HFFc6 (cell line): ENCODE measurements at regions not wholly inside any gene's neighbourhood (a gene's known extent, or its start where the extent isn't known, plus 50 kb on each side); places are given as distances from the start of the nearest gene placed in this dataset.

Source experiments
- DNase-seq: peaks from one replicate; pipeline ENCODE4 v3.0.0-alpha.2; 2018
- H3K27ac Mint-ChIP-seq: 2 replicates; pipeline ENCODE4 v1.8.0; 2020; ENCODE audit warnings: mild to moderate bottlenecking, mixed read lengths
- H3K27me3 Mint-ChIP-seq: 2 replicates; pipeline ENCODE4 v1.8.0; 2021; ENCODE audit warnings: mild to moderate bottlenecking, moderate library complexity, mixed read lengths; ENCODE audit not compliant: insufficient read depth
- H3K36me3 Mint-ChIP-seq: 2 replicates; pipeline ENCODE4 v1.8.0; 2021; ENCODE audit warnings: low read depth, mixed read lengths
- H3K4me1 Mint-ChIP-seq: 2 replicates; pipeline ENCODE4 v1.8.0; 2020; ENCODE audit warnings: low read depth, mixed read lengths
- H3K4me3 Mint-ChIP-seq: 2 replicates; pipeline ENCODE4 v1.8.0; 2020; ENCODE audit warnings: mild to moderate bottlenecking, moderate library complexity, mixed read lengths
- H3K9me3 Mint-ChIP-seq: 2 replicates; pipeline ENCODE4 v1.8.0; 2020; ENCODE audit warnings: mild to moderate bottlenecking, mixed read lengths
- TF ChIP-seq, protein P1 (sequence below): fragments of 200-600 bp; sonication (generic); IDR thresholded peaks from 2 replicates; pipeline ENCODE4 v1.5.0; 2021; ENCODE audit warnings: antibody characterized with exemption, mild to moderate bottlenecking

DNA sequence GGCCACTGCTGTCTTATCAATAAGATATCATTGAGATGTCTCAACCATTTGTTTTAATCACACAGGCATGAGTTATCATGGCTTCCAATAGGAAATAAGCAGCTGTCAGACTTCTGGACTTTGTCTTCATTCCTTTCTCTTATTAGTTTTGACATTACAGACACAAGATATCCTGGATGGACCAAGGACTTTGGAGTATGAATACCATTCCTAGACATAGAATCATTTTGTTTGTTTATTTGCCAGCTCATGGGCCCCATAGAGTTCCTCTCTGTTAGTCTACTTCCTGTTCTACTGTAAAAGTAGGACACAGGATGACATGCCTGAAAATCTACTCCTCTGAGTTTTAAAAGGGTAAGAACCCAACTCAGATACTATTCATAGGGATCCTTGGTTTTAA, 77.7 kb upstream of the KCNJ16 start:
- Mint-ChIP-seq H3K4me3 (no peak overlapping the region), H3K36me3 (no peaks in the 10 kb centered on the region), H3K27ac (no peak overlapping the region), H3K9me3 (no peaks in the 10 kb centered on the region), H3K4me1 (peaks cover 8% of the 10 kb centered on the region; the same call in 1 of the 2 replicates), H3K27me3 (peaks cover 1% of the 10 kb centered on the region; the same call in 1 of the 2 replicates)
- TF ChIP-seq, protein P1, sequence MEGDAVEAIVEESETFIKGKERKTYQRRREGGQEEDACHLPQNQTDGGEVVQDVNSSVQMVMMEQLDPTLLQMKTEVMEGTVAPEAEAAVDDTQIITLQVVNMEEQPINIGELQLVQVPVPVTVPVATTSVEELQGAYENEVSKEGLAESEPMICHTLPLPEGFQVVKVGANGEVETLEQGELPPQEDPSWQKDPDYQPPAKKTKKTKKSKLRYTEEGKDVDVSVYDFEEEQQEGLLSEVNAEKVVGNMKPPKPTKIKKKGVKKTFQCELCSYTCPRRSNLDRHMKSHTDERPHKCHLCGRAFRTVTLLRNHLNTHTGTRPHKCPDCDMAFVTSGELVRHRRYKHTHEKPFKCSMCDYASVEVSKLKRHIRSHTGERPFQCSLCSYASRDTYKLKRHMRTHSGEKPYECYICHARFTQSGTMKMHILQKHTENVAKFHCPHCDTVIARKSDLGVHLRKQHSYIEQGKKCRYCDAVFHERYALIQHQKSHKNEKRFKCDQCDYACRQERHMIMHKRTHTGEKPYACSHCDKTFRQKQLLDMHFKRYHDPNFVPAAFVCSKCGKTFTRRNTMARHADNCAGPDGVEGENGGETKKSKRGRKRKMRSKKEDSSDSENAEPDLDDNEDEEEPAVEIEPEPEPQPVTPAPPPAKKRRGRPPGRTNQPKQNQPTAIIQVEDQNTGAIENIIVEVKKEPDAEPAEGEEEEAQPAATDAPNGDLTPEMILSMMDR, result no peak
- peak; percentile 32 for DNase-seq

DNA sequence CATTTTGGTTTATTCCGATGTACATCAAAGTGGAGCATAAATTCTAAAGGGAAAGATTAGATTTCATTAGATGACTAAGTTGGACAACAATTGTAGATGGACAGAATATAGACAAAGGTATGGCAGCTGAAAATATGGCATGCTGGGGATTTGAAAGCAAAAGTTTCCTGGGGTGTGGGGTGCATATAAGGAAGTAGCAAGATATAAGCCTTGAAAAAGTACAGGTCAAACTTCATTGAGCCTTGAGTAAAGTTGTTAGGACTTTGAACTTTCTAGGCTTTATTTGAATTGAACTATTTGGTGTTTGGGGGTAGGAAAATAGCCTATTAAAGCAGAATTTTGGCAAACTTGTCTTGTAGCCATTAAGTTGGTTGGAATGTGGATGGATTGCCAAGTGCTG, 75.8 kb upstream of the KCNJ16 start:
- H3K4me3 Mint-ChIP-seq, result no peak overlapping the region
- peaks cover 1% of the 10 kb centered on the region; the same call in 1 of the 2 replicates for H3K27me3 Mint-ChIP-seq
- H3K9me3 Mint-ChIP-seq, result no peaks in the 10 kb centered on the region
- H3K27ac Mint-ChIP-seq, result no peak overlapping the region
- TF ChIP-seq, protein P1, result no peak
- H3K36me3 Mint-ChIP-seq, result no peaks in the 10 kb centered on the region
- H3K4me1 Mint-ChIP-seq, result peaks cover 8% of the 10 kb centered on the region; the same call in 1 of the 2 replicates
- DNase-seq, result no peak

DNA sequence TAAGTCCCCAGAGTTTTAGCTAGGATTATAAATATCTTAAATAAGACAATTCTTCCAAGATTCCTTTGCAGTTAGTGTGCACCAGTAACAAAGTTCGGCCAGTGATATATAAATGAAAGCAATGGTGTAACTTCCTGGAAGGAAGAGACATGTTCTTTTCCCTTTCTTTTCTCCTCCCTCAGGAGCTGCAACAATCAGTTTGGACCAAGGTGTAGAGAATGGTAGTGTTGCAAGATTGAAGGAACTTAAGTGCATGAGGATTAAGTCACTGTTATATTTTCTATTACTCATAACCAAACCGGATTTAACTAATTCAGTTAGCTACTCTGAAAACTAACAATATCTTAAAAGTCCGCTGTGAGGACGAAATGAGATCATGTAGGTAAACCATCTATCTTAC, 68.9 kb upstream of the KCNJ16 start:
- Mint-ChIP-seq H3K9me3 (no peaks in the 10 kb centered on the region), H3K27me3 (no peaks in the 10 kb centered on the region), H3K36me3 (no peaks in the 10 kb centered on the region), H3K4me1 (0 out of 2 replicates have a peak, but pooled peaks cover 6% of the 10 kb centered on the region), H3K4me3 (no peak overlapping the region), H3K27ac (no peak overlapping the region)
- TF ChIP-seq, protein P1, result no peak
- no peak for DNase-seq

DNA sequence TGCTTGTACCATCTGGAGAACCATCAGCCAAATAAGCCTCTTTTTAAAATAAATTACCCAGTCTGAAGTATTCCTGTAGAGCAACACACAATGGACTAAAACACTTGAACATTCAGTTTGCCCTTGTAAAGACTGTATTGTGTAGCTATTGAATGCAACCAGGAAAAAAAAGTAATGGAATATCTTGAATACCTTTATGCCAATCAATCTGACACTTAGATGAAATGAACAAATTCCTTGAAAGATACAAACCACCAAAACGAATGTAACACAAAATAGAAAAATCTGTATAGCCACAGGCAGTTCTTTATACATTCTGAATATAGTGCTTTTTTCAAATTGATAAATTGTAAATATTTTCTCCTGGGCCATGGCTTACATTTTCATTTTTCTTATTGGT, 63.3 kb upstream of the KCNJ16 start:
- H3K9me3 Mint-ChIP-seq, result no peaks in the 10 kb centered on the region
- no peaks in the 10 kb centered on the region for H3K4me1 Mint-ChIP-seq
- H3K4me3 Mint-ChIP-seq, result no peak overlapping the region
- TF ChIP-seq, protein P1, result no peak
- no peaks in the 10 kb centered on the region for H3K36me3 Mint-ChIP-seq
- H3K27ac Mint-ChIP-seq, result no peak overlapping the region
- DNase-seq, result no peak
- H3K27me3 Mint-ChIP-seq, result peaks cover 7% of the 10 kb centered on the region

DNA sequence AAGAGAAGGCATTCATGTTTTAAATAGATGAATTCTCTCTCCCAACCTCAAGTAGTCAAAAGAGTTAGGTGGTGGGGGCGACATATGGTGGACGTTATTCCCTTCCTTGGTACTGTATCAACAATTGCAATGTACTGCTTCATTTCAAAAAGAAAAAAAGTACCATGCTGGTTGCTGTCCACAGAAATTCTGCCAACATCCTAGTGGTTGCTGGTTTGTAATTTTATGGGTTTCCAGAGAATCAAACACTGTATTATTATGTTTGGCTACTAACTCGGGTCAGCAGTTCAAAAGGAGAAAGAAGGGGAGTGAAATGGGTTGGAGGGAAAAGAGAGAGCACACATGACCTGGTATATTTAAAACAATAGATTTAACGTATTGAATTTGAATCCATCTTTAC, 61.1 kb upstream of the KCNJ16 start:
- DNase-seq, result no peak
- Mint-ChIP-seq H3K4me1 (no peaks in the 10 kb centered on the region), H3K9me3 (no peaks in the 10 kb centered on the region), H3K27ac (no peak overlapping the region), H3K4me3 (no peak overlapping the region), H3K36me3 (no peaks in the 10 kb centered on the region), H3K27me3 (peaks cover 9% of the 10 kb centered on the region)
- TF ChIP-seq, protein P1, result no peak

DNA sequence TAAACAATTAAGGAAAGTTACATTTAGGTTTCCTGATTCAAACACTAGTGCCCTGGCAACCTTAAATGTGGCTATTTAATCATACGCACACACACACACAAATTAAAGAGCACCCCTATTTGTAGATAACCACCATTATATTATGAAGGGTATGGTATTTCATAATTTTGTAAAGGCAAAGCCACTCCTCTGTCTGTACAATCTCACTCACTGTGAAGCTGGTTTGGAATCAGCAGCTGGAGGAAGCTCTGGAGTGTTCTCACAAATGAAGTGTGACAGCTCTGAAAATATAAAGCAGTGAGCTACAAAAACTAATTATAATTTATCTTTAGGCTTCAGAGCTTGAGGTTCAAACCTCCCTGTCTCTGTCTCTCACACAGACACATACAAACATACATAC, 57.9 kb upstream of the KCNJ16 start:
- TF ChIP-seq, protein P1, result no peak
- Mint-ChIP-seq H3K4me3 (no peak overlapping the region), H3K27ac (no peak overlapping the region), H3K36me3 (no peaks in the 10 kb centered on the region), H3K4me1 (peaks cover 8% of the 10 kb centered on the region), H3K27me3 (peaks cover 10% of the 10 kb centered on the region), H3K9me3 (no peaks in the 10 kb centered on the region)
- DNase-seq, result no peak
